K562 (cell line): ENCODE measurements at regions not wholly inside any gene's neighbourhood (a gene's known extent, or its start where the extent isn't known, plus 50 kb on each side); places are given as distances from the start of the nearest gene placed in this dataset.

Experiments used
- AFF4 ChIP-seq: sonication (generic); formaldehyde crosslinking; IDR thresholded peaks from 2 replicates; pipeline ENCODE4 v1.8.0; 2023; ENCODE audit warnings: mild to moderate bottlenecking, missing genetic modification reagents
- ARID1B ChIP-seq: fragments of 450-650 bp; IDR thresholded peaks from 2 replicates; pipeline ENCODE4 v1.6.1; 2016; ENCODE audit warnings: antibody characterized with exemption, mild to moderate bottlenecking, inconsistent platforms
- GTF2A2 ChIP-seq: IDR thresholded peaks from 2 replicates; pipeline ENCODE4 v1.6.1; 2016; ENCODE audit warnings: mild to moderate bottlenecking, missing genetic modification characterization, missing compliant biosample characterization
- HDAC1 ChIP-seq, 2 experiments: fragments of 450-650 bp; IDR thresholded peaks; 2 replicates each; pipeline ENCODE4 v1.6.1; 2016 to 2017; ENCODE audit warnings: inconsistent platforms in 1 of 2, mild to moderate bottlenecking in 1 of 2, moderate library complexity in 1 of 2
- HINFP ChIP-seq: fragments of 450-650 bp; conservative IDR thresholded peaks from 2 replicates; pipeline ENCODE4 v1.6.1; 2016; ENCODE audit warnings: missing genetic modification characterization, low read depth, mild to moderate bottlenecking, control low read depth, missing compliant biosample characterization
- KLF1 ChIP-seq: fragments of 450-650 bp; IDR thresholded peaks from 2 replicates; pipeline ENCODE4 v1.6.1; 2016; ENCODE audit warnings: missing genetic modification characterization, missing compliant biosample characterization
- MTA1 ChIP-seq: fragments of 450-650 bp; IDR thresholded peaks from 2 replicates; pipeline ENCODE4 v1.6.1; 2017; ENCODE audit warnings: borderline replicate concordance
- NFIC ChIP-seq: fragments of 450-650 bp; IDR thresholded peaks from 2 replicates; pipeline ENCODE4 v1.6.1; 2017; ENCODE audit warnings: mild to moderate bottlenecking, inconsistent platforms
- PRDM10 ChIP-seq: fragments of 450-650 bp; IDR thresholded peaks from 2 replicates; pipeline ENCODE4 v1.6.1; 2018; ENCODE audit not compliant: partially characterized antibody
- RHOXF2B ChIP-seq: fragments of 250-450 bp; sonication (Bioruptor Pico); conservative IDR thresholded peaks from 2 replicates; pipeline ENCODE4 v1.5.1; 2021
- SIX5 ChIP-seq, 2 experiments: IDR thresholded peaks; 2 replicates each; pipeline ENCODE4 v1.6.1; 2011; ENCODE audit warnings: low read length in 2 of 2, borderline replicate concordance in 1 of 2, low read depth in 1 of 2, mild to moderate bottlenecking in 1 of 2, moderate library complexity in 1 of 2; ENCODE audit not compliant: insufficient read depth in 1 of 2
- TAF9B ChIP-seq: fragments of 450-650 bp; IDR thresholded peaks from 2 replicates; pipeline ENCODE4 v1.6.1; 2018; ENCODE audit warnings: mild to moderate bottlenecking; ENCODE audit not compliant: partially characterized antibody
- TEAD1 ChIP-seq, 2 experiments: fragments of 450-650 bp in 1 of 2; sonication (generic) in 1 of 2; formaldehyde crosslinking; IDR thresholded peaks; 2 replicates each; pipeline versions ENCODE4 v1.4.0 to v1.8.0; 2020 to 2022; ENCODE audit warnings: mild to moderate bottlenecking in 2 of 2, missing genetic modification reagents in 1 of 2
- THAP7 ChIP-seq: fragments of 250-450 bp; sonication (Bioruptor Pico); IDR thresholded peaks from 2 replicates; pipeline ENCODE4 v1.5.0; 2021
- ZBTB12 ChIP-seq: fragments of 250-450 bp; sonication (Bioruptor Pico); IDR thresholded peaks from 2 replicates; pipeline ENCODE4 v1.4.0; 2020
- ZNF76 ChIP-seq: fragments of 250-450 bp; sonication (Bioruptor Pico); IDR thresholded peaks from 2 replicates; pipeline ENCODE4 v1.4.0; 2020; ENCODE audit warnings: mild to moderate bottlenecking, moderate library complexity, borderline replicate concordance

- peak; percentile 67 for TF ChIP-seq NFIC
- TF ChIP-seq GTF2A2 = no peak
- no peak for TF ChIP-seq PRDM10
- TF ChIP-seq KLF1 (tag) = no peak
- no peak for TF ChIP-seq ZNF76
- TF ChIP-seq SIX5 (IDR thresholded peaks at IDR 0.05; ENCODE audit: borderline replicate concordance in 1 of 2, insufficient read depth in 1 of 2, low read depth in 1 of 2, low read length in 2 of 2) = no peak
- TF ChIP-seq AFF4 (CRISPR knock-in tag) = peak; percentile 63; the same call in 1 of the 2 replicates
- no peak for TF ChIP-seq THAP7 (CRISPR knock-in tag)
- no peak for TF ChIP-seq ZBTB12 (CRISPR knock-in tag)
- no peak for TF ChIP-seq RHOXF2B (CRISPR knock-in tag)
- peak; percentile 87 for TF ChIP-seq ARID1B
- no peak for TF ChIP-seq MTA1
- TF ChIP-seq TAF9B = no peak
- TF ChIP-seq HINFP (tag) = no peak
- no peak for TF ChIP-seq HDAC1 (IDR thresholded peaks at IDR 0.05)
- TF ChIP-seq TEAD1 (CRISPR knock-in tag; IDR thresholded peaks at IDR 0.05) = no peak
Observed at GRCh38 chrX:40266490-40267333, 169.0 kb upstream of the BCOR start (continued).
